SK-N-MC (cell line): ENCODE measurements at regions not wholly inside any gene's neighbourhood (a gene's known extent, or its start where the extent isn't known, plus 50 kb on each side); places are given as distances from the start of the nearest gene placed in this dataset.

Experiments
- DNase-seq: peaks from one replicate; pipeline ENCODE4 v3.0.0-alpha.2; 2011; ENCODE audit warnings: low read depth, low spot score
- H3K27ac ChIP-seq: fragments of 200-600 bp; sonication (generic); 2 replicates; pipeline ENCODE4 v1.5.1; 2016; ENCODE audit warnings: mixed run types
- H3K36me3 ChIP-seq: fragments of 200-600 bp; sonication (generic); 2 replicates; pipeline ENCODE4 v1.6.1; 2017; ENCODE audit warnings: antibody characterized with exemption, low read length, mixed read lengths; ENCODE audit not compliant: insufficient read depth
- H3K4me3 ChIP-seq: fragments of 200-600 bp; sonication (generic); 2 replicates; pipeline ENCODE4 v1.5.1; 2016
- H3K9ac ChIP-seq: fragments of 200-600 bp; sonication (generic); 2 replicates; pipeline ENCODE4 v1.8.0; 2017; ENCODE audit warnings: mixed run types, mixed read lengths; ENCODE audit not compliant: insufficient read length
- H3K9me3 ChIP-seq: fragments of 200-600 bp; sonication (generic); 2 replicates; pipeline ENCODE4 v1.6.1; 2017; ENCODE audit warnings: low read depth, mild to moderate bottlenecking, antibody characterized with exemption, low read length, moderate library complexity, mixed read lengths
- EZH2 ChIP-seq: fragments of 200-600 bp; sonication (generic); IDR thresholded peaks from one replicate; pipeline ENCODE4 v1.6.1; 2017; ENCODE audit warnings: antibody characterized with exemption
- FOXP2 ChIP-seq: optimal IDR thresholded peaks from 2 replicates; pipeline ENCODE3; 2011; ENCODE audit warnings: mild to moderate bottlenecking, moderate library complexity; ENCODE audit not compliant: insufficient read depth; ENCODE audit errors: extremely low read length, control extremely low read depth
- POLR2AphosphoS5 ChIP-seq: IDR thresholded peaks from 2 replicates; pipeline ENCODE4 v1.6.1; 2012; ENCODE audit warnings: mild to moderate bottlenecking, low read depth, low read length, borderline replicate concordance

DNA sequence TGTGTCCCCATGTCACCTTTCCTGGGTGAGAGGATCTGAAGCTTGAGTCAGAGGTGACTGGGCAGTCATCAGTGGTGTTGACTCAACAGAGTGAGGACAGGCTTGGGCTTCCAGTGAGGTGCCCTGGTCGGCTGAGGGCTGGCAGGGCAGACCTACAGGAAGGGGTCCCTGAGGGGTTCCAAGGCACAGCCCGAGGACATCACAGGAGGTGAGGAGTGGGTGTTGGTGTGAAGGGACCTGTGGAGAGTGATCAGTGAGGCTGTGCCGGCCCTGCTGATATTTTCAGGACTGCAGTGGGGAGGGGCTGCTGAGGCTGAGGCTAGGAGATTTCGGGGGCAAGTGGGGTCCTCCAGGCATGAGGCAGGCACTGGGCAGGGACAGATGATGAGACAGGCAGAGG, 545.5 kb downstream of the TCERG1L start:
- H3K36me3 ChIP-seq: no peaks in the 10 kb centered on the region
- TF ChIP-seq POLR2AphosphoS5 (no peak), FOXP2 (no peak), EZH2 (no peak)
- no peak for DNase-seq
- H3K4me3 ChIP-seq: no peak overlapping the region
- no peak overlapping the region for H3K9ac ChIP-seq
- no peaks in the 10 kb centered on the region for H3K9me3 ChIP-seq
- no peak overlapping the region for H3K27ac ChIP-seq

DNA sequence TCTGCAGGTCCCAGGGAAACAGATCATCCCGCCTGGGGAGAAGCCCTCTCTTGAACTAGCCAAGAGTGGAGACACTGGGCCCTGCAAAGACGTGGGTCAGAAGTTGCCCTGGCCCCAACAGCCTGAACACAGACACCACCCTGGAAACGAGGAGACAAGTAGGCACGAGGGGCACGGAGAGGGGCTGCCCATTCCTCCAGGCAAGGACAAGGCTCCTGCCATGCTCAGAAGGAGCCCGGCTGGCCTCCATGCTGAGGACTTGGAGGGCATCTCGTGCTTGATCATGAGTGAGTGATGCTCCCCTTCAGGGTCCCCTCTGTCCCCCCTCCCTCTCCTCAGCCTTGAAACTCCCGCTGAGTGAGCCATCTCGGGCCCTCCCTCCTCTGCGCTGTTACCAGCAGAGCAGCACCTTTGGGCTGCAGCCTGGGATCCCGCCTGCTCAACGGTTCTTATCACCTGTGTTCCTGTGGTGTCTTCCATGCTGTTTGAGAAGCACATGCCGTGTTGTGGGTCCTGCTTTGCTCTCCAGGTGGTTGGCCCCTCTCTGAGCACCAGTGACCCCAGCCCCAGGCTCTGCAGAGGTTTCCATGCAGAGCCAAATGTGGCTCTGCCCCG, 544.3 kb downstream of the TCERG1L start:
- no peak for DNase-seq
- TF ChIP-seq EZH2 (no peak), FOXP2 (no peak), POLR2AphosphoS5 (no peak)
- Histone ChIP-seq H3K9ac (no peak overlapping the region), H3K9me3 (no peaks in the 10 kb centered on the region), H3K36me3 (no peaks in the 10 kb centered on the region), H3K4me3 (no peak overlapping the region), H3K27ac (no peak overlapping the region)

DNA sequence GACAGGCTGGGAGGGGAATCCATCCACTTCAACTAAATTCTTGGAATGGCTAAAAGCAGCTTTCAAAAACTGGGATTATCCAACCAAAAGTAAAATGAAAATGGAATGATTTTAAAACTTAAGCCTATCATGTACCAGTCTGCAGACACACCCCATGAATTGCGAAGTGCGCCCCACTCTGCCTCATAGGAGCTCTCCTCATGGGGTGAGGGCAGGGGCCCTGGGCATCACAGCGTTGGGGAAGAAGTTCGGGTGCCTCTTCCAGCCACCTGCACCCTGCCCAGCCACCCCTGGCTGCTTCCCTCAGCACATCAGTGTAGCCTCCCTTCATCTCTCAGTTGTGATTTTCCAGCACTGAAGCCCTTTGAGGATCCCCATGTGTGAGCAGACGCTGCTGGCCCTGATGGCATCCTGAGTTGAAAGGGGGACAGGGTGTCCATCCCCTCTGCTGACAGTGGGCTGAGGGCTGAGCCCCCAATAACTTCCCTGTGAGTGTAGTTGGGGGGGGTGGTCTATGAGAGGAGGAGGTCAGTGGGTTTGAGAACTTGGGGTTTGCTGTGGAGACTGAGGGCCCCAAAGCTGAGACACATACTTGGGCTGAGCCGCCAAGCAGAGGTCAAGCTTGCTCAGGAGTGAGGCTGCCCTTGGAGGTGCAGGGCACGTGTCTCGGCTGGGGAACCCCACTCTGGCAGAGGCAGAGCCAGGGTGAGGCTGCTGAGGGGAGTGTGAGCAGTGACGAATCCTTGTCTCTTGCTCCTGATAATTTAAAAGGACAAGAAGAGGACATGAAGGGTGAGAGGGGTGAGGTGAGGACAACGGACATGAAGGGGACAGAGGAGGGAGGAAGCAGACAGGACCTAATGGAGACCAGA, 542.1 kb downstream of the TCERG1L start:
- no peaks in the 10 kb centered on the region for H3K36me3 ChIP-seq
- no peak for TF ChIP-seq POLR2AphosphoS5
- TF ChIP-seq FOXP2: no peak
- no peak for TF ChIP-seq EZH2
- DNase-seq: no peak
- H3K4me3 ChIP-seq: no peak overlapping the region
- H3K9ac ChIP-seq: no peak overlapping the region
- H3K9me3 ChIP-seq: no peaks in the 10 kb centered on the region
- no peak overlapping the region for H3K27ac ChIP-seq

DNA sequence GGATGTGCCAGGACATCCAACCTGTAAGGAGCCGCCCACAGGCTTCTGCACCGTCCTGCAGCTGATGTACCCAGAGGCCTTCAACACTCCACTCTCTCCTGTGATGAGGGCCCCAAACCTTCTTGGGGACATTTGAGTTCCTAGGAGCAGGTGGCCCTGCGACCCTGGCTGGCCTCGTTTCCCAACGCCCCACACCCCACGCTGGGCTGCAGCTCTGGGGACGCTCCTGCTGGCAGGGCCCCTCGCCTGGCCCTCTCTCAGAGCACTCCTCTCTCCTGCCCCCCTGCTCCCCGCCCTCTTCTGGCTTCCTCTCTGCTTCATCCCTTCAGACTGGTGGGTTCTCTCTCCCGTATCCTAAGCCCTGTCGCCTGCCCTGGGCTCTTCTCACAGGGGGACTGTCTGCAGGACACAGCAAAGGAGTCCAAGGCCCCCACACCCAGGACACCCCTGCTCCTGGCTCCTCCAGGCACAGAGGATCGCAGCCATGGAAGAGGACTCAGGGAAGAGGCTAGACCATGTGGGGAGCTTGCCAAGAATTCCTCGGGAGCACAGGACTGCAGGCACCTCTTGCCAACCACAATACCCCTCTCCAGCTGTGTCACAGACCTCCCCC, 541.4 kb downstream of the TCERG1L start:
- Histone ChIP-seq H3K9ac (no peak overlapping the region), H3K9me3 (no peaks in the 10 kb centered on the region), H3K27ac (no peak overlapping the region), H3K4me3 (no peak overlapping the region), H3K36me3 (no peaks in the 10 kb centered on the region)
- no peak for DNase-seq
- TF ChIP-seq FOXP2: no peak
- TF ChIP-seq EZH2: no peak
- TF ChIP-seq POLR2AphosphoS5: no peak

DNA sequence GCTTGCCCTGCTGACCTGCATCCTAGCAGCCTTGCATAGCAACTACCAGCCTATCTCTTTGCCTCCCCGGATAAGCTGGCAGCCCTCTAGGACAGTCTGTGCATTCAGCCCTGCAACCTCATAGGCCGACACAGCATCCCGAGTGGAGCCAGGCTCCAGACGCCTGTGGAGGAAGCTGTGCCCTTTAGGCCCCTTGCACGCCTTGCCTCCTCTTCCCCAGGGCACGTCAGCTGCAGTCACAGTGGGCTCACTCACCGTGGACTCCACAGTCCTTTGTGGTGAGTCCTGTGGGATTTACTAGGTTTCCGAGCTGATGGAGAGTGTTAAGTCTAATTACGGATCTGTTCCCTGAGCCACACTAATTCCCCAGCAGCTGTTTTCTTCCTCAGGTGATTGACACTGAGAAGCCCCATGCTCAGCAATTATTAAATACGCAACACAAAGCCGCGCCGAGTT, 540.0 kb downstream of the TCERG1L start:
- TF ChIP-seq EZH2: no peak
- no peak for TF ChIP-seq POLR2AphosphoS5
- TF ChIP-seq FOXP2: no peak
- Histone ChIP-seq H3K27ac (no peak overlapping the region), H3K36me3 (no peaks in the 10 kb centered on the region)

DNA sequence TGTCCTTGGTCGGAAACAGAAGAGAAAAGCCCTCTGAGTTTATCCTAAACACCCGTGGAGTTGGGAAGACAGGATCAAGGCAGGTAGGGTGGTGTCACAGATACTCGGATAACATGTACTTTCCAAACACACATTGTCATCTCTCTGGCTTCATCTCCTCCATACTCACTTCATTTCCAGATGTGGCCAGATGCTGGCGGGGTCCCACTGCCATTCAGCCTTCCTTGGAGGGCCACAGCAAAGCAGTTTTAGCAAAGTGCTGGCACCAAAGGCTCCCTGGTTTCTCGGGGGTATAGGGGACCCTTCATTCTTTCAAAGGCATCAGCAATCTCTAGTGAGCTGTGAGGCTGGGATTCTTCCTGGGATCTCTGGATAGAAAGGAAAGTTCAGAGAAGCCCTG, 539.5 kb downstream of the TCERG1L start:
- Histone ChIP-seq H3K9ac (no peak overlapping the region), H3K36me3 (no peaks in the 10 kb centered on the region), H3K9me3 (no peaks in the 10 kb centered on the region), H3K4me3 (no peak overlapping the region), H3K27ac (no peak overlapping the region)
- DNase-seq: no peak
- TF ChIP-seq FOXP2 (no peak), POLR2AphosphoS5 (no peak), EZH2 (no peak)

More for the DNA sequence above, 540.0 kb downstream of the TCERG1L start:
- DNase-seq: no peak
- no peaks in the 10 kb centered on the region for H3K9me3 ChIP-seq
- H3K4me3 ChIP-seq: no peak overlapping the region
- no peak overlapping the region for H3K9ac ChIP-seq

DNA sequence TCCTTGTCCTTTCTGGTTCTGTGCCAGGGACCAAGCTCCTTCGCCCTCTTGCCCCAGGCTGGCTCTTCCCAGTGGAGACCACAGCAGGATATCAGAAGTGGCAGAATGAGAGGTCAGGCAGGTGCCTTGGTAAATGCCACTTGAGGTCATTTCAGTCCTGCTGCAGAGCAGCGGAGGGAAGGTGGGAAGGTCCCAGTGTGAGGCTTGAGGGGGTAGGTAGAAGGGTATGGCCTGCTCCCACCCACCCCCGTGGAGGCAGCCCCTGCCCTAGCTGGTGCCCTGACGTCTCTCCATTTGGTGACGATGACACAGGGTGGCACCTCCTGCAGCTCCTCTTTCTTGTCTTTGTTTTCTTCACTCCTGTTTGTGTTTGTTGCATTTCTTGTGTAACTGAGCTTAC, 538.8 kb downstream of the TCERG1L start:
- no peaks in the 10 kb centered on the region for H3K9me3 ChIP-seq
- TF ChIP-seq POLR2AphosphoS5 (no peak), FOXP2 (no peak), EZH2 (no peak)
- H3K9ac ChIP-seq: no peak overlapping the region
- H3K36me3 ChIP-seq: no peaks in the 10 kb centered on the region
- DNase-seq: no peak
- H3K27ac ChIP-seq: no peak overlapping the region
- no peak overlapping the region for H3K4me3 ChIP-seq

DNA sequence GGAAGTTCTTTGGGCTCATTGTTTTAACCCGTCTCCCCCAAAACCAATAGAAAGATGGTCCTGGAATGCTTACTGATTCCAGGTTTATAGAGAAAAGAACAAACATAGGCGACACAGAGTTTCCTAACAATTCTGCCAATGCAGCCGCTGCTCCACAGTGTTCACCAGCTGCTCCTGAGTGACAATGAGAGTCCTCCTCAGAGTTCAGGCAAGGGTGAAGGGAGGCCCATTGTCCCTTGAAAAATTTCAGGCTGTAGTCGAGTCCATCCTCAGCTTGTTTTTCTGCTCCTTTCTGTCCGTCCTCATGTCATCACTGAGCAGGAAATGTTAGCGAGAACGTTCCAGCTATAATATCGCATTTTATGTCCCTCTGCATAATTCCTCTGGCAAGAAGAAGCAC, 537.6 kb downstream of the TCERG1L start:
- TF ChIP-seq FOXP2: no peak
- no peak for TF ChIP-seq EZH2
- TF ChIP-seq POLR2AphosphoS5: no peak
- Histone ChIP-seq H3K4me3 (no peak overlapping the region), H3K36me3 (no peaks in the 10 kb centered on the region), H3K27ac (no peak overlapping the region), H3K9me3 (no peaks in the 10 kb centered on the region), H3K9ac (no peak overlapping the region)
- DNase-seq: no peak
